BJ (cell line): ENCODE measurements at regions not wholly inside any gene's neighbourhood (a gene's known extent, or its start where the extent isn't known, plus 50 kb on each side); places are given as distances from the start of the nearest gene placed in this dataset.

Source experiments
- CTCF ChIA-PET: fragments of 350-600 bp; formaldehyde crosslinking; extraction: SDS; loops from one replicate; lab custom pipeline; 2021; ENCODE audit warnings: antibody characterized with exemption, inconsistent platforms; lab: Yijun Ruan, JAX
- POLR2A ChIA-PET: fragments of 300-600 bp; sonication (Branson Sonifier 250); formaldehyde crosslinking; extraction: SDS; loops from one replicate; lab custom pipeline; 2021; ENCODE audit warnings: antibody characterized with exemption; lab: Charles Lee
- DNase-seq: peaks from one replicate; pipeline ENCODE4 v3.0.0-alpha.2; 2011; ENCODE audit warnings: low read depth
- H3K27me3 ChIP-seq: 2 replicates; pipeline ENCODE4 v1.6.0; 2011; ENCODE audit warnings: low read length; ENCODE audit not compliant: control insufficient read depth, insufficient read depth
- H3K36me3 ChIP-seq: 2 replicates; pipeline ENCODE4 v1.5.1; 2011; ENCODE audit warnings: low read length; ENCODE audit not compliant: control insufficient read depth, insufficient read depth
- H3K4me3 ChIP-seq: 2 replicates; pipeline ENCODE4 v1.5.1; 2011; ENCODE audit warnings: low read depth, mild to moderate bottlenecking, control low read depth, low read length
- CTCF ChIP-seq: IDR thresholded peaks from 2 replicates; pipeline ENCODE4 v1.5.1; 2011; ENCODE audit warnings: low read depth, mild to moderate bottlenecking, control low read depth, inconsistent platforms, low read length, moderate library complexity; ENCODE audit not compliant: insufficient read depth

DNA sequence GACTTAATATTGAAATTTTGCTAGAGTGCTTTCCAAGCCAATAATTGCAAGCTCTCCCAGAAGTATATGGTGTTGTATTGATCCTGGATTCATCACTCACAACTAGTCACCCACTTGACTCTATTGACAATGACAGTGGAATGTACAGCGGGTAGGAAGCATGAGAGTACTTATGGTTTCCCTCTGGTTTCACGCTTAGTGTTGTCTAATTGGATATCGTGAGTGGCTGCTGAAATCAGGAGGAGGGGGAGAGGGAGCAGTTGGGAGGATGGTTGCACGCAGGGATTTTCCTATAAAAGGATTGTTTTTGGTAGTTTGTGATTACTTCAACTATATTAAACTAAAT is 1819.5 kb upstream of the TENM3 start:
- no peak overlapping the region for H3K4me3 ChIP-seq
- TF ChIP-seq CTCF, result no peak
- H3K27me3 ChIP-seq, result no peaks in the 10 kb centered on the region
- H3K36me3 ChIP-seq, result no peaks in the 10 kb centered on the region
- ChIA-PET CTCF (no interaction called here), POLR2A (no interaction called here)
- DNase-seq, result no peak

GRCh38 chr4:180426938-180427337 is 1816.3 kb upstream of the TENM3 start:
- H3K4me3 ChIP-seq, result no peak overlapping the region
- CTCF ChIA-PET, result no interaction called here

GRCh38 chr4:180430283-180430682 is 1812.9 kb upstream of the TENM3 start:
- ChIA-PET CTCF (no interaction called here), POLR2A (no interaction called here)
- no peak overlapping the region for H3K4me3 ChIP-seq
- H3K27me3 ChIP-seq, result no peaks in the 10 kb centered on the region
- H3K36me3 ChIP-seq, result no peaks in the 10 kb centered on the region
- DNase-seq, result no peak
- TF ChIP-seq CTCF, result no peak

More at GRCh38 chr4:180426938-180427337, 1816.3 kb upstream of the TENM3 start:
- POLR2A ChIA-PET, result no interaction called here
- H3K36me3 ChIP-seq, result no peaks in the 10 kb centered on the region
- no peak for DNase-seq
- TF ChIP-seq CTCF, result no peak
- no peaks in the 10 kb centered on the region for H3K27me3 ChIP-seq

DNA sequence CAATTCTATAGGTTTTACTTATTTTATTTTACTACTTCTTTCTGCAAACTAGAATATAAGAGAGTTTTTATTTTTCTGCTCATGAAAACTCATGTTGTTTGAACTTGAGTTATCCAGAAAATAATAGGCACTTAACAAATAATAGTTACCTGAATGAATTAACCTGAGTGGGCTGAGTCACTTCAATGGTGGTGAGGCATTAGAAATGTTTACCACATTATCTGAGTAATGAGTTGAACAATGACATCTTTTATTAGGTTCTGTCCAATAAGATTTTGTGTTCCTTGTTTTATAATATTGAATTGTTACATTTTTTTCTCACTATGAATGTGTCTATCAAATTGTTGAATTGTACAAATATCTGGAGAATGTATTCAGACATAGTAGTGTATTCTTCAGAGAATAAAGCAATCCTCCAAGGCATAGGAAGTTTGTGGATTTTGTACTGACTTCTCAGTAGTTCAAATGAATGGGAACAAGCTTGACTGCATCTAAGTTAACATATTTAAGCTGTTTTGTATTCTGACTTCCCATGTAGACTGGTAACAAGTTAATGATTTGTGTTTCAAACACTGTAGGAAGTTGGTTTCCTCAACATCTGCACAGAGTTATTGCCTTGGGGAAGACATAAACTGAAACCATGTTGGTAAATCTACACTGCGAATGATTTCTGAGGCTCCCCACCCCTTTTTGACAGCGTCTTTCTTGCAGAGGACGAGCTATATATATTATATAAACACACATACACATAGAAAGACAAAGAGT is 1808.9 kb upstream of the TENM3 start:
- no peak for TF ChIP-seq CTCF
- ChIA-PET CTCF (no interaction called here), POLR2A (no interaction called here)
- DNase-seq, result no peak
- no peaks in the 10 kb centered on the region for H3K27me3 ChIP-seq
- H3K4me3 ChIP-seq, result no peak overlapping the region
- H3K36me3 ChIP-seq, result no peaks in the 10 kb centered on the region

- Histone ChIP-seq H3K4me3 (no peak overlapping the region), H3K27me3 (no peaks in the 10 kb centered on the region), H3K36me3 (no peaks in the 10 kb centered on the region)
- no peak for TF ChIP-seq CTCF
- DNase-seq, result no peak
- POLR2A ChIA-PET, result no interaction called here
- CTCF ChIA-PET, result no interaction called here
These were observed 1806.8 kb upstream of the TENM3 start for GRCh38 chr4:180436361-180436760.
